ENCODE measurements at regions not wholly inside any gene's neighbourhood (a gene's known extent, or its start where the extent isn't known, plus 50 kb on each side); places are given as distances from the start of the nearest gene placed in this dataset.
"Not testable (repeated sequence)": the region's sequence is repeated elsewhere in the genome, so short reads cannot be mapped to it uniquely, and the experiment has no call there.

GRCh38 chr5:2112173-2113025, 229.7 kb upstream of the IRX4 start:
- no peak for DNase-seq

GRCh38 chr5:2111569-2112105, 228.9 kb upstream of the IRX4 start:
- DNase-seq: no peak

GRCh38 chr5:2110934-2111462, 228.3 kb upstream of the IRX4 start:
- no peak for DNase-seq

GRCh38 chr5:2110137-2110933, 227.6 kb upstream of the IRX4 start:
- DNase-seq: no peak

- DNase-seq: no peak
Observed at GRCh38 chr5:2109566-2109965, 226.8 kb upstream of the IRX4 start.

- no peak for DNase-seq
Observed at GRCh38 chr5:2106721-2107120, 224.0 kb upstream of the IRX4 start.

GRCh38 chr5:2105141-2105540, 222.4 kb upstream of the IRX4 start:
- DNase-seq: no peak

GRCh38 chr5:2103940-2104339, 221.2 kb upstream of the IRX4 start:
- DNase-seq: no peak

GRCh38 chr5:2102819-2103776, 220.4 kb upstream of the IRX4 start:
- no peak for DNase-seq

GRCh38 chr5:2101685-2102084, 219.0 kb upstream of the IRX4 start:
- no peak for DNase-seq

GRCh38 chr5:2096887-2097505, 214.3 kb upstream of the IRX4 start:
- no peak for DNase-seq

GRCh38 chr5:2095011-2095410, 212.3 kb upstream of the IRX4 start:
- no peak for DNase-seq

GRCh38 chr5:2094616-2094995, 211.9 kb upstream of the IRX4 start:
- no peak for DNase-seq

GRCh38 chr5:2093859-2094615, 211.3 kb upstream of the IRX4 start:
- DNase-seq: no peak

- no peak for DNase-seq
Observed at GRCh38 chr5:2091921-2092320, 209.2 kb upstream of the IRX4 start.

- DNase-seq: no peak
Observed at GRCh38 chr5:2087980-2088379, 205.3 kb upstream of the IRX4 start.

GRCh38 chr5:2075365-2075764, 192.6 kb upstream of the IRX4 start:
- no peak for DNase-seq

GRCh38 chr5:2071562-2071961, 188.8 kb upstream of the IRX4 start:
- DNase-seq: no peak

GRCh38 chr5:2070787-2071186, 188.1 kb upstream of the IRX4 start:
- not testable (repeated sequence) for DNase-seq

GRCh38 chr5:2068531-2068930, 185.8 kb upstream of the IRX4 start:
- DNase-seq: no peak

- no peak for DNase-seq
Observed at GRCh38 chr5:2066373-2066772, 183.6 kb upstream of the IRX4 start.
